WTC11 (cell line): ENCODE measurements at regions not wholly inside any gene's neighbourhood (a gene's known extent, or its start where the extent isn't known, plus 50 kb on each side); places are given as distances from the start of the nearest gene placed in this dataset.

ENCODE experiments used
- ATAC-seq: fragments of 200-7000 bp; cut with Tn5 transposase; 2 replicates; pipeline ENCODE4 v1.10.0; 2021; ENCODE audit warnings: mild to moderate bottlenecking, moderate library complexity
- CTCF ChIA-PET: fragments of 300-600 bp; sonication (Branson Sonifier 250); formaldehyde crosslinking; loops from one replicate; lab custom pipeline; 2021; ENCODE audit warnings: antibody characterized with exemption; lab: Charles Lee
- POLR2A ChIA-PET: fragments of 350-600 bp; sonication (Branson Sonifier 250); formaldehyde crosslinking; loops from one replicate; lab custom pipeline; 2021; ENCODE audit warnings: antibody characterized with exemption; lab: Charles Lee
- DNase-seq: peaks from one replicate; pipeline ENCODE4 v3.0.0; 2021; ENCODE audit warnings: low spot score
- H3K27ac Mint-ChIP-seq: 2 replicates; pipeline ENCODE4 v1.8.0; 2021; ENCODE audit warnings: mixed read lengths
- H3K27me3 Mint-ChIP-seq: 2 replicates; pipeline ENCODE4 v1.8.0; 2021; ENCODE audit warnings: low read depth, mild to moderate bottlenecking, moderate library complexity, mixed read lengths
- H3K36me3 Mint-ChIP-seq: 2 replicates; pipeline ENCODE4 v1.8.0; 2021; ENCODE audit warnings: mixed read lengths
- H3K4me1 Mint-ChIP-seq: 2 replicates; pipeline ENCODE4 v1.8.0; 2022; ENCODE audit warnings: mixed read lengths
- H3K4me3 Mint-ChIP-seq: 2 replicates; pipeline ENCODE4 v1.8.0; 2021; ENCODE audit warnings: mild to moderate bottlenecking, moderate library complexity, mixed read lengths
- H3K9me3 Mint-ChIP-seq: 2 replicates; pipeline ENCODE4 v1.8.0; 2021; ENCODE audit warnings: mixed read lengths
- CDX4 ChIP-seq: fragments of 250-450 bp; sonication (Bioruptor Pico); IDR thresholded peaks from 2 replicates; pipeline ENCODE4 v1.9.0; 2021; ENCODE audit warnings: moderate library complexity, mild to moderate bottlenecking, inconsistent platforms, borderline replicate concordance
- E2F1 ChIP-seq: sonication (generic); formaldehyde crosslinking; IDR thresholded peaks from 2 replicates; pipeline ENCODE4 v1.8.0; 2022; ENCODE audit warnings: mild to moderate bottlenecking, missing genetic modification reagents
- FOXJ3 ChIP-seq: sonication (generic); formaldehyde crosslinking; IDR thresholded peaks from 2 replicates; pipeline ENCODE4 v1.9.0; 2021; ENCODE audit warnings: missing genetic modification reagents, mild to moderate bottlenecking, borderline replicate concordance
- FOXP4 ChIP-seq: sonication (generic); formaldehyde crosslinking; IDR thresholded peaks from 2 replicates; pipeline ENCODE4 v1.8.0; 2022; ENCODE audit warnings: mild to moderate bottlenecking, missing genetic modification reagents
- HMGA2 ChIP-seq: fragments of 250-450 bp; sonication (Bioruptor Pico); IDR thresholded peaks from 2 replicates; pipeline ENCODE4 v1.4.0; 2021; ENCODE audit warnings: mild to moderate bottlenecking, moderate library complexity
- JAZF1 ChIP-seq: fragments of 250-450 bp; sonication (Bioruptor Pico); IDR thresholded peaks from 2 replicates; pipeline ENCODE4 v1.9.0; 2021; ENCODE audit warnings: moderate library complexity, mild to moderate bottlenecking, inconsistent platforms
- JUN ChIP-seq: sonication (generic); formaldehyde crosslinking; IDR thresholded peaks from 2 replicates; pipeline ENCODE4 v1.8.0; 2023; ENCODE audit warnings: mild to moderate bottlenecking, missing genetic modification reagents
- MLX ChIP-seq: sonication (generic); formaldehyde crosslinking; IDR thresholded peaks from 2 replicates; pipeline ENCODE4 v1.8.1; 2023; ENCODE audit warnings: mild to moderate bottlenecking, missing genetic modification reagents, moderate library complexity
- MYBL2 ChIP-seq: sonication (generic); formaldehyde crosslinking; IDR thresholded peaks from 2 replicates; pipeline ENCODE4 v1.8.1; 2023; ENCODE audit warnings: mild to moderate bottlenecking, moderate library complexity, missing genetic modification reagents
- NFYB ChIP-seq: sonication (generic); formaldehyde crosslinking; conservative IDR thresholded peaks from 2 replicates; pipeline ENCODE4 v1.8.0; 2022; ENCODE audit warnings: low read depth, missing genetic modification reagents
- NR2C2 ChIP-seq: sonication (generic); formaldehyde crosslinking; IDR thresholded peaks from 2 replicates; pipeline ENCODE4 v1.8.0; 2022; ENCODE audit warnings: mild to moderate bottlenecking, missing genetic modification reagents
- NR3C1 ChIP-seq: sonication (generic); formaldehyde crosslinking; conservative IDR thresholded peaks from 2 replicates; pipeline ENCODE4 v1.8.1; 2023; ENCODE audit warnings: low read depth, mild to moderate bottlenecking, missing genetic modification reagents
- OVOL2 ChIP-seq: fragments of 250-450 bp; sonication (Bioruptor Pico); IDR thresholded peaks from 2 replicates; pipeline ENCODE4 v1.9.0; 2021; ENCODE audit warnings: mild to moderate bottlenecking, borderline replicate concordance
- PREB ChIP-seq: sonication (generic); formaldehyde crosslinking; IDR thresholded peaks from 2 replicates; pipeline ENCODE4 v1.8.1; 2022; ENCODE audit warnings: mild to moderate bottlenecking, missing genetic modification reagents, moderate library complexity, borderline replicate concordance
- PRRX2 ChIP-seq: fragments of 250-450 bp; sonication (Bioruptor Pico); IDR thresholded peaks from 2 replicates; pipeline ENCODE4 v1.8.0; 2021; ENCODE audit warnings: mild to moderate bottlenecking
- USF2 ChIP-seq: sonication (generic); formaldehyde crosslinking; IDR thresholded peaks from 2 replicates; pipeline ENCODE4 v1.8.1; 2023; ENCODE audit warnings: mild to moderate bottlenecking, missing genetic modification reagents, moderate library complexity
- ZSCAN18 ChIP-seq: fragments of 250-450 bp; sonication (Bioruptor Pico); IDR thresholded peaks from 2 replicates; pipeline ENCODE4 v2.1.2; 2022; ENCODE audit warnings: mild to moderate bottlenecking, moderate library complexity

- ChIA-PET POLR2A (no interaction called here), CTCF (no interaction called here)
Observed at GRCh38 chr14:40099316-40099715, 667.1 kb upstream of the FBXO33 start.

GRCh38 chr14:40098468-40098867 lies 666.2 kb upstream of the FBXO33 start:
- Mint-ChIP-seq H3K9me3 (no peaks in the 10 kb centered on the region), H3K36me3 (no peaks in the 10 kb centered on the region), H3K27me3 (no peaks in the 10 kb centered on the region), H3K27ac (no peak overlapping the region), H3K4me1 (peaks cover 8% of the 10 kb centered on the region), H3K4me3 (no peak overlapping the region)
- ChIA-PET POLR2A (no interaction called here), CTCF (no interaction called here)
- TF ChIP-seq NR2C2 (no peak), JUN (CRISPR knock-in tag) (no peak), USF2 (no peak), NFYB (CRISPR knock-in tag) (no peak), HMGA2 (no peak), PREB (CRISPR knock-in tag) (no peak), JAZF1 (CRISPR knock-in tag) (no peak), FOXJ3 (CRISPR knock-in tag) (no peak), NR3C1 (CRISPR knock-in tag) (no peak), MLX (CRISPR knock-in tag) (no peak), E2F1 (CRISPR knock-in tag) (no peak), PRRX2 (CRISPR knock-in tag) (no peak), MYBL2 (CRISPR knock-in tag) (no peak), OVOL2 (CRISPR knock-in tag) (no peak), ZSCAN18 (CRISPR knock-in tag) (no peak), CDX4 (CRISPR knock-in tag) (no peak)
- no peak for DNase-seq
- ATAC-seq = no peak

More at GRCh38 chr14:40099316-40099715, 667.1 kb upstream of the FBXO33 start:
- Mint-ChIP-seq H3K27ac (no peak overlapping the region), H3K9me3 (peaks cover 1% of the 10 kb centered on the region; the same call in 1 of the 2 replicates)
- TF ChIP-seq FOXP4 (CRISPR knock-in tag) = no peak
- TF ChIP-seq, all 79 proteins: peak for 0
- DNase-seq = no peak
- Mint-ChIP-seq H3K4me3 (no peak overlapping the region), H3K27me3 (no peaks in the 10 kb centered on the region), H3K4me1 (peaks cover 8% of the 10 kb centered on the region), H3K36me3 (no peaks in the 10 kb centered on the region)
- ATAC-seq = no peak
